Fibroblast of villous mesenchyme (primary cell): ENCODE measurements at regions not wholly inside any gene's neighbourhood (a gene's known extent, or its start where the extent isn't known, plus 50 kb on each side); places are given as distances from the start of the nearest gene placed in this dataset.

Experiments used
- DNase-seq: peaks from one replicate; pipeline ENCODE4 v3.0.0-alpha.2; 2010; ENCODE audit warnings: low read depth
- H3K4me3 ChIP-seq: 2 replicates; pipeline ENCODE4 v1.5.1; 2011; ENCODE audit warnings: low read depth, mild to moderate bottlenecking, low read length
- CTCF ChIP-seq: IDR thresholded peaks from 2 replicates; pipeline ENCODE4 v1.5.1; 2012; ENCODE audit warnings: low read depth, mild to moderate bottlenecking, low read length; ENCODE audit not compliant: insufficient read depth

GRCh38 chr5:56523790-56524575 is 290.9 kb upstream of the ANKRD55 start:
- H3K4me3 ChIP-seq, result no peak overlapping the region
- peak; percentile 45 for DNase-seq
- TF ChIP-seq CTCF, result no peak

GRCh38 chr5:56522960-56523359 is 289.8 kb upstream of the ANKRD55 start:
- H3K4me3 ChIP-seq, result no peak overlapping the region
- no peak for TF ChIP-seq CTCF
- DNase-seq, result peak; percentile 78

- DNase-seq, result no peak
- TF ChIP-seq CTCF, result no peak
- H3K4me3 ChIP-seq, result no peak overlapping the region
These were observed 289.0 kb upstream of the ANKRD55 start for GRCh38 chr5:56522169-56522568.

- TF ChIP-seq CTCF, result no peak
- no peak for DNase-seq
These were observed 288.0 kb upstream of the ANKRD55 start for GRCh38 chr5:56520986-56521730.

GRCh38 chr5:56518820-56519219 is 285.7 kb upstream of the ANKRD55 start:
- no peak for DNase-seq
- no peak for TF ChIP-seq CTCF
- H3K4me3 ChIP-seq, result no peak overlapping the region

More at GRCh38 chr5:56520986-56521730, 288.0 kb upstream of the ANKRD55 start:
- H3K4me3 ChIP-seq, result no peak overlapping the region

GRCh38 chr5:56517011-56517416 is 283.9 kb upstream of the ANKRD55 start:
- TF ChIP-seq CTCF, result no peak
- no peak for DNase-seq
- H3K4me3 ChIP-seq, result no peak overlapping the region
